HCT116 (cell line): ENCODE measurements at regions not wholly inside any gene's neighbourhood (a gene's known extent, or its start where the extent isn't known, plus 50 kb on each side); places are given as distances from the start of the nearest gene placed in this dataset.

Experiments used
- ATAC-seq: fragments of 200-7000 bp; cut with Tn5 transposase; 2 replicates; pipeline ENCODE4 v1.9.1; 2020; ENCODE audit warnings: mild to moderate bottlenecking, moderate library complexity
- BruUV-seq: library from RNA; stranded (reverse); fragments of 400-500 nt; replicated peaks from 2 replicates; lab custom pipeline; 2021; lab: Mats Ljungman, UMichigan
- CTCF ChIA-PET: fragments of 300-600 bp; sonication (Branson Sonifier 250); formaldehyde crosslinking; loops from one replicate; lab custom pipeline; 2021; ENCODE audit warnings: antibody characterized with exemption; lab: Charles Lee
- POLR2A ChIA-PET: fragments of 300-600, 350-600 bp; sonication (Branson Sonifier 250); formaldehyde crosslinking; loops from one replicate; lab custom pipeline; 2021; ENCODE audit warnings: antibody characterized with exemption; lab: Charles Lee
- RAD21 ChIA-PET, 2 experiments: fragments of 300-600 bp; sonication (Branson Sonifier 250); formaldehyde crosslinking; loops; one replicate each; lab custom pipeline; 2023; ENCODE audit warnings: low total read pairs in 2 of 2; ENCODE audit not compliant: uncharacterized antibody in 2 of 2, unreplicated experiment in 2 of 2, low non-redundant PET in 1 of 2; lab: Charles Lee
- DNase-seq: peaks from one replicate; pipeline ENCODE4 v3.0.0-alpha.2; 2010; ENCODE audit warnings: low read depth, low spot score
- H2AFZ ChIP-seq: fragments of 200-600 bp; shearing (Covaris generic), sonication (generic); 2 replicates; pipeline ENCODE4 v1.6.1; 2017; ENCODE audit warnings: low read depth, mixed run types, mixed read lengths, antibody characterized with exemption, low read length; ENCODE audit not compliant: poor library complexity, severe bottlenecking
- H3K27ac ChIP-seq: 2 replicates; pipeline ENCODE4 v1.5.1; 2012; ENCODE audit warnings: low read depth, low read length
- H3K27me3 ChIP-seq: fragments of 200-600 bp; sonication (generic); 2 replicates; pipeline ENCODE4 v1.6.1; 2016; ENCODE audit warnings: mixed run types, low read length, mixed read lengths; ENCODE audit not compliant: insufficient read depth
- H3K36me3 ChIP-seq, 2 experiments: fragments of 200-500 bp in 1 of 2; fragments of 200-600 bp in 1 of 2; sonication (Bioruptor generic) in 1 of 2; sonication (generic) in 1 of 2; 2 replicates each; pipeline versions ENCODE4 v1.5.1 to v1.6.1; 2014 to 2016; ENCODE audit warnings: low read length in 2 of 2, inconsistent platforms in 1 of 2, mixed read lengths in 1 of 2, mixed run types in 1 of 2; ENCODE audit not compliant: insufficient read depth in 2 of 2, control insufficient read depth in 1 of 2
- H3K4me1 ChIP-seq, 2 experiments: fragments of 200-600 bp in 1 of 2; sonication (generic) in 1 of 2; 2 replicates each; pipeline versions ENCODE4 v1.5.1 to v1.6.1; 2012 to 2017; ENCODE audit warnings: low read length in 2 of 2, inconsistent platforms in 1 of 2, mild to moderate bottlenecking in 1 of 2, mixed read lengths in 1 of 2, mixed run types in 1 of 2, moderate library complexity in 1 of 2; ENCODE audit not compliant: insufficient read depth in 2 of 2, control insufficient read depth in 1 of 2
- H3K4me2 ChIP-seq: fragments of 200-600 bp; sonication (generic); 2 replicates; pipeline ENCODE4 v1.6.1; 2017; ENCODE audit warnings: mixed run types, low read length, mixed read lengths
- H3K4me3 ChIP-seq, 2 experiments: fragments of 200-600 bp in 1 of 2; sonication (generic) in 1 of 2; replicated peaks in 1 of 2; 2 replicates each; pipeline ENCODE4 v1.5.1; 2011 to 2016; ENCODE audit warnings: low read length in 2 of 2, control low read depth in 1 of 2, low read depth in 1 of 2, mild to moderate bottlenecking in 1 of 2, mixed read lengths in 1 of 2, mixed run types in 1 of 2
- H3K79me2 ChIP-seq: fragments of 200-600 bp; sonication (generic); 2 replicates; pipeline ENCODE4 v1.6.1; 2017; ENCODE audit warnings: mild to moderate bottlenecking, mixed run types, low read length, moderate library complexity, mixed read lengths; ENCODE audit not compliant: insufficient read depth
- H3K9ac ChIP-seq: fragments of 200-600 bp; sonication (generic); 2 replicates; pipeline ENCODE4 v1.6.1; 2016; ENCODE audit warnings: low read length, mixed read lengths
- H3K9me2 ChIP-seq: fragments of 200-600 bp; sonication (generic), shearing (Covaris generic); 2 replicates; pipeline ENCODE4 v1.6.1; 2017; ENCODE audit warnings: mixed run types, mild to moderate bottlenecking, moderate library complexity; ENCODE audit not compliant: insufficient read depth
- H3K9me3 ChIP-seq, 2 experiments: fragments of 200-500 bp in 1 of 2; fragments of 200-600 bp in 1 of 2; sonication (Bioruptor generic) in 1 of 2; sonication (generic) in 1 of 2; 2 replicates each; pipeline ENCODE4 v1.6.1; 2014 to 2017; ENCODE audit warnings: low read length in 2 of 2, mixed read lengths in 2 of 2, inconsistent platforms in 1 of 2, low read depth in 1 of 2, mild to moderate bottlenecking in 1 of 2, mixed run types in 1 of 2, moderate library complexity in 1 of 2; ENCODE audit not compliant: control insufficient read depth in 1 of 2, insufficient read depth in 1 of 2
- H4K20me1 ChIP-seq: fragments of 200-600 bp; sonication (generic), shearing (Covaris generic); 2 replicates; pipeline ENCODE4 v1.6.1; 2017; ENCODE audit warnings: mixed run types, mild to moderate bottlenecking, moderate library complexity; ENCODE audit not compliant: insufficient read depth
- CEBPB ChIP-seq: IDR thresholded peaks from 2 replicates; pipeline ENCODE4 v1.6.1; 2012; ENCODE audit warnings: low read depth
- CTCF ChIP-seq, 3 experiments: fragments of 200-600 bp in 1 of 3; sonication (generic) in 1 of 3; IDR thresholded peaks in 2 of 3; conservative IDR thresholded peaks in 1 of 3; 2 replicates each; pipeline ENCODE4 v1.5.1; 2012 to 2017; ENCODE audit warnings: low read depth in 2 of 3, low read length in 2 of 3, antibody characterized with exemption in 1 of 3, borderline replicate concordance in 1 of 3, control low read depth in 1 of 3, mild to moderate bottlenecking in 1 of 3, mixed read lengths in 1 of 3, mixed run types in 1 of 3, moderate library complexity in 1 of 3; ENCODE audit not compliant: insufficient read depth in 1 of 3
- EGR1 ChIP-seq: IDR thresholded peaks from 2 replicates; pipeline ENCODE4 v1.6.1; 2012; ENCODE audit warnings: low read depth
- EZH2 ChIP-seq: fragments of 200-600 bp; sonication (generic); IDR thresholded peaks from 2 replicates; pipeline ENCODE4 v1.6.1; 2017; ENCODE audit warnings: antibody characterized with exemption, mixed run types
- JUND ChIP-seq: IDR thresholded peaks from 2 replicates; pipeline ENCODE4 v1.6.1; 2012
- POLR2AphosphoS5 ChIP-seq: IDR thresholded peaks from 2 replicates; pipeline ENCODE4 v1.6.1; 2011; ENCODE audit warnings: mild to moderate bottlenecking, low read depth, low read length, moderate library complexity
- SIN3A ChIP-seq: IDR thresholded peaks from 2 replicates; pipeline ENCODE4 v1.6.1; 2012; ENCODE audit warnings: low read depth
- SP1 ChIP-seq: IDR thresholded peaks from 2 replicates; pipeline ENCODE4 v1.6.1; 2012; ENCODE audit warnings: low read depth
- TCF7L2 ChIP-seq: IDR thresholded peaks from 2 replicates; pipeline ENCODE4 v1.7.0; 2011; ENCODE audit warnings: borderline replicate concordance, inconsistent platforms; ENCODE audit not compliant: insufficient read depth, insufficient read length; ENCODE audit errors: extremely low read depth
- ZBTB33 ChIP-seq: IDR thresholded peaks from 2 replicates; pipeline ENCODE4 v1.6.1; 2011; ENCODE audit warnings: mild to moderate bottlenecking, low read length, moderate library complexity; ENCODE audit not compliant: insufficient replicate concordance; ENCODE audit errors: extremely low read depth
- ZFX ChIP-seq: fragments of 450-650 bp; IDR thresholded peaks from 2 replicates; pipeline ENCODE4 v1.6.1; 2017
- ZNF274 ChIP-seq: fragments of 200-500 bp; sonication (Bioruptor generic); IDR thresholded peaks from 2 replicates; pipeline ENCODE4 v1.6.1; 2014; ENCODE audit warnings: mild to moderate bottlenecking, low read depth, low read length, inconsistent platforms
- intact Hi-C: fragments of 100-400 bp; cut with micrococcal nuclease; formaldehyde crosslinking; loops from 2 replicates; pipeline ENCODE4 v1.10.0; 2022
- TF ChIP-seq, protein P1 (sequence below): IDR thresholded peaks from 2 replicates; pipeline ENCODE4 v1.6.1; 2012
- TF ChIP-seq, protein P2 (sequence below): IDR thresholded peaks from 2 replicates; pipeline ENCODE4 v1.6.1; 2012
- TF ChIP-seq, protein P3 (sequence below): IDR thresholded peaks from 2 replicates; pipeline ENCODE4 v1.6.1; 2012; ENCODE audit warnings: low read depth

- H4K20me1 ChIP-seq = no peaks in the 10 kb centered on the region
- H3K9ac ChIP-seq = no peak overlapping the region
- H3K4me1 ChIP-seq = no peaks in the 10 kb centered on the region
- no peaks in the 10 kb centered on the region for H3K79me2 ChIP-seq
- H3K27me3 ChIP-seq = 0 out of 2 replicates have a peak, but pooled peaks cover 3% of the 10 kb centered on the region
- H2AFZ ChIP-seq = no peak overlapping the region
- H3K27ac ChIP-seq = no peak overlapping the region
- RAD21 ChIA-PET = no interaction called here
- no TSS peak for BruUV-seq
- H3K4me3 ChIP-seq = no peak overlapping the region
- CTCF ChIA-PET = no interaction called here
- POLR2A ChIA-PET = no interaction called here
- no peak for DNase-seq
- no peaks in the 10 kb centered on the region for H3K36me3 ChIP-seq
- no peaks in the 10 kb centered on the region for H3K9me2 ChIP-seq
- H3K4me2 ChIP-seq = no peak overlapping the region
- TF ChIP-seq ZBTB33 (no peak), ZNF274 (no peak), SP1 (no peak), POLR2AphosphoS5 (no peak), CTCF (IDR thresholded peaks at IDR 0.05 in 2 of 3, conservative IDR thresholded peaks at IDR 0.05 in 1 of 3; ENCODE audit: borderline replicate concordance in 1 of 3, insufficient read depth in 1 of 3, low read depth in 2 of 3, low read length in 2 of 3) (no peak), ZFX (no peak), TCF7L2 (no peak), EZH2 (no peak), CEBPB (no peak), EGR1 (no peak), JUND (no peak), SIN3A (no peak)
- TF ChIP-seq, protein P1, sequence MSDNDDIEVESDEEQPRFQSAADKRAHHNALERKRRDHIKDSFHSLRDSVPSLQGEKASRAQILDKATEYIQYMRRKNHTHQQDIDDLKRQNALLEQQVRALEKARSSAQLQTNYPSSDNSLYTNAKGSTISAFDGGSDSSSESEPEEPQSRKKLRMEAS = no peak
- TF ChIP-seq, protein P2, sequence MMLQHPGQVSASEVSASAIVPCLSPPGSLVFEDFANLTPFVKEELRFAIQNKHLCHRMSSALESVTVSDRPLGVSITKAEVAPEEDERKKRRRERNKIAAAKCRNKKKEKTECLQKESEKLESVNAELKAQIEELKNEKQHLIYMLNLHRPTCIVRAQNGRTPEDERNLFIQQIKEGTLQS = no peak
- TF ChIP-seq, protein P3, sequence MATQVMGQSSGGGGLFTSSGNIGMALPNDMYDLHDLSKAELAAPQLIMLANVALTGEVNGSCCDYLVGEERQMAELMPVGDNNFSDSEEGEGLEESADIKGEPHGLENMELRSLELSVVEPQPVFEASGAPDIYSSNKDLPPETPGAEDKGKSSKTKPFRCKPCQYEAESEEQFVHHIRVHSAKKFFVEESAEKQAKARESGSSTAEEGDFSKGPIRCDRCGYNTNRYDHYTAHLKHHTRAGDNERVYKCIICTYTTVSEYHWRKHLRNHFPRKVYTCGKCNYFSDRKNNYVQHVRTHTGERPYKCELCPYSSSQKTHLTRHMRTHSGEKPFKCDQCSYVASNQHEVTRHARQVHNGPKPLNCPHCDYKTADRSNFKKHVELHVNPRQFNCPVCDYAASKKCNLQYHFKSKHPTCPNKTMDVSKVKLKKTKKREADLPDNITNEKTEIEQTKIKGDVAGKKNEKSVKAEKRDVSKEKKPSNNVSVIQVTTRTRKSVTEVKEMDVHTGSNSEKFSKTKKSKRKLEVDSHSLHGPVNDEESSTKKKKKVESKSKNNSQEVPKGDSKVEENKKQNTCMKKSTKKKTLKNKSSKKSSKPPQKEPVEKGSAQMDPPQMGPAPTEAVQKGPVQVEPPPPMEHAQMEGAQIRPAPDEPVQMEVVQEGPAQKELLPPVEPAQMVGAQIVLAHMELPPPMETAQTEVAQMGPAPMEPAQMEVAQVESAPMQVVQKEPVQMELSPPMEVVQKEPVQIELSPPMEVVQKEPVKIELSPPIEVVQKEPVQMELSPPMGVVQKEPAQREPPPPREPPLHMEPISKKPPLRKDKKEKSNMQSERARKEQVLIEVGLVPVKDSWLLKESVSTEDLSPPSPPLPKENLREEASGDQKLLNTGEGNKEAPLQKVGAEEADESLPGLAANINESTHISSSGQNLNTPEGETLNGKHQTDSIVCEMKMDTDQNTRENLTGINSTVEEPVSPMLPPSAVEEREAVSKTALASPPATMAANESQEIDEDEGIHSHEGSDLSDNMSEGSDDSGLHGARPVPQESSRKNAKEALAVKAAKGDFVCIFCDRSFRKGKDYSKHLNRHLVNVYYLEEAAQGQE = no peak
- TF ChIP-seq, all 23 proteins: peak for 0
- intact Hi-C loops = no loop called here
- no peak for ATAC-seq
- H3K9me3 ChIP-seq = no peaks in the 10 kb centered on the region
These were observed 105.9 kb upstream of the KCNK2 start for GRCh38 chr1:214976665-214977064.
